Prostate gland (tissue), 2 donors: ENCODE measurements at regions not wholly inside any gene's neighbourhood (a gene's known extent, or its start where the extent isn't known, plus 50 kb on each side); places are given as distances from the start of the nearest gene placed in this dataset.

Source experiments
- POLR2A ChIP-seq: fragments of 450-650 bp; IDR thresholded peaks from one replicate; pipeline ENCODE4 v1.6.1; 2016; ENCODE audit warnings: antibody characterized with exemption, mild to moderate bottlenecking
- POLR2AphosphoS5 ChIP-seq: sonication (generic); formaldehyde crosslinking; IDR thresholded peaks from one replicate; pipeline ENCODE4 v1.6.1; 2017; ENCODE audit warnings: antibody characterized with exemption
- TF ChIP-seq, protein P1 (sequence below), 4 experiments: fragments of 200-600 bp in 2 of 4; fragments of 450-650 bp in 2 of 4; sonication (generic) in 2 of 4; IDR thresholded peaks; 1 replicate in 3 of 4; 2 replicates in 1 of 4; pipeline ENCODE4 v1.5.1; 2016 to 2019; ENCODE audit warnings: antibody characterized with exemption in 4 of 4, mild to moderate bottlenecking in 2 of 4, moderate library complexity in 2 of 4

GRCh38 chr6:147811913-147812629, 303.6 kb downstream of the SAMD5 start:
- TF ChIP-seq, protein P1, sequence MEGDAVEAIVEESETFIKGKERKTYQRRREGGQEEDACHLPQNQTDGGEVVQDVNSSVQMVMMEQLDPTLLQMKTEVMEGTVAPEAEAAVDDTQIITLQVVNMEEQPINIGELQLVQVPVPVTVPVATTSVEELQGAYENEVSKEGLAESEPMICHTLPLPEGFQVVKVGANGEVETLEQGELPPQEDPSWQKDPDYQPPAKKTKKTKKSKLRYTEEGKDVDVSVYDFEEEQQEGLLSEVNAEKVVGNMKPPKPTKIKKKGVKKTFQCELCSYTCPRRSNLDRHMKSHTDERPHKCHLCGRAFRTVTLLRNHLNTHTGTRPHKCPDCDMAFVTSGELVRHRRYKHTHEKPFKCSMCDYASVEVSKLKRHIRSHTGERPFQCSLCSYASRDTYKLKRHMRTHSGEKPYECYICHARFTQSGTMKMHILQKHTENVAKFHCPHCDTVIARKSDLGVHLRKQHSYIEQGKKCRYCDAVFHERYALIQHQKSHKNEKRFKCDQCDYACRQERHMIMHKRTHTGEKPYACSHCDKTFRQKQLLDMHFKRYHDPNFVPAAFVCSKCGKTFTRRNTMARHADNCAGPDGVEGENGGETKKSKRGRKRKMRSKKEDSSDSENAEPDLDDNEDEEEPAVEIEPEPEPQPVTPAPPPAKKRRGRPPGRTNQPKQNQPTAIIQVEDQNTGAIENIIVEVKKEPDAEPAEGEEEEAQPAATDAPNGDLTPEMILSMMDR (IDR thresholded peaks at IDR 0.05), result no peak
- TF ChIP-seq POLR2AphosphoS5 (no peak), POLR2A (no peak)
